T47D (cell line): ENCODE measurements at regions not wholly inside any gene's neighbourhood (a gene's known extent, or its start where the extent isn't known, plus 50 kb on each side); places are given as distances from the start of the nearest gene placed in this dataset.
A peak's percentile ranks its signal among the peaks of the same experiment; 100 is the strongest.

Experiments used
- DNase-seq, 2 experiments: peaks; one replicate each; pipeline versions ENCODE4 v3.0.0 to v3.0.0-alpha.2; 2011 to 2012; ENCODE audit warnings: low read depth in 1 of 2, low spot score in 1 of 2
- JUND ChIP-seq: IDR thresholded peaks from 2 replicates; pipeline ENCODE4 v1.6.1; 2012; ENCODE audit warnings: low read depth
- in situ Hi-C: cut with HindIII; loops from 2 replicates; pipeline ENCODE4 v1.10.0; 2016; ENCODE audit warnings: low sequenced_read_pairs, low pct_unique_long_range_greater_than_20kb

DNA sequence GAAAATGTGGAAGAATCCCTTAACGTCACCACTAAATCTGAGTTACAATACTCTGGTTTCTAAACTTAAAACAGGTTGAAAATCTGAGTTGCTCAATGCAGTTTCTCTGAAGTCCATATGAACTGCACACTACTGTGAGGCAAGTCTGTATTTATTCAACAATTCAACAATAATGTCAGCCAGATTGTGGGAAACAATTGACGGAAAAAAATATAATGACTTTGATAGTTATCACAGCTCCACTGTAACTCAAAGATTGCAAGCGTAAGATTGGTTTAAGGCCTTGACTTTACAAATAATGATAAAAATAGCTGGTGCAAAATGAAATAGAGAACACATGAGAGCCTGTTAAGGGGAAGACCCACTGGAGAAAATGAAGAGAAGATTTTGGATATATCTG is 219.4 kb upstream of the CCDC150 start:
- TF ChIP-seq JUND: no peak
- in situ Hi-C loops: no loop called here
- DNase-seq: no peak

DNA sequence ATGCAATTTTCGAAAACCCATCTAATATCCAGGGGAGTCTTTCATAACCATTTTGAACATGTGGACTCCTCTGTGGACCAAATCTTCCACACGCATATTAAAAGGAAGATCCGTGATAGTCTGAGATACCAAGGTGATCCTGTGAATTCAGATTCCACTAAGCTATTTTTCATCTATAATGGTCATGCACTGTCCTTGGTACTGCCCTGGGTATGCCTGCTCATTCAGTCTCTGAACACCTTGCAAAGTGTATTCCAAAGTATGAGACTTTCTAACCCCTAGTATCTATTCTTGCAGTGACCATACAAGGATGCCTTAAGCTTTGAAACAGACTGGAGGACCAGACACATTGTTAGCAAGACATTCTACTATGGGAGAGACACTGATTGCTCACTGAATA is 217.6 kb upstream of the CCDC150 start:
- DNase-seq: peak; percentile 9 to 14
- TF ChIP-seq JUND: no peak
- in situ Hi-C loops: no loop called here

DNA sequence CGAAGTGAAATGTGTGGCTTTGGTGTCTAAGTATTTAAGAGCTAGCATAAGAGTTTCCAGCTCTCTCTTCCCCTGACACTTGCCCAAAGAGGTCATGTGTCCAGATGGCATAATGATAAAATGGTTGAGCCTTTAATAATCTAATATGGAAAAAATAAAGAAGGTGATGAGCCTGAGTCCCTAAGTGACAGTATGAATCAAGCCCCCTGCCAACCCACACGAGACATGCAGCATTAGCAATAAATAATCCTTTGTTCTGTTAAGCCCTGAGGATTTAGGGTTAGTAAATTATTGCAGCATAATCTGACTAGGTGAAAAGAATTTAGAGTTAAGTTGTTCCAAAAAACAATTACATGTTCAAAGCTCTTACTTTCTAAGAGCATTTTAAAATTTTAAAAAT is 217.2 kb upstream of the CCDC150 start:
- DNase-seq: no peak
- in situ Hi-C loops: no loop called here
- TF ChIP-seq JUND: no peak

DNA sequence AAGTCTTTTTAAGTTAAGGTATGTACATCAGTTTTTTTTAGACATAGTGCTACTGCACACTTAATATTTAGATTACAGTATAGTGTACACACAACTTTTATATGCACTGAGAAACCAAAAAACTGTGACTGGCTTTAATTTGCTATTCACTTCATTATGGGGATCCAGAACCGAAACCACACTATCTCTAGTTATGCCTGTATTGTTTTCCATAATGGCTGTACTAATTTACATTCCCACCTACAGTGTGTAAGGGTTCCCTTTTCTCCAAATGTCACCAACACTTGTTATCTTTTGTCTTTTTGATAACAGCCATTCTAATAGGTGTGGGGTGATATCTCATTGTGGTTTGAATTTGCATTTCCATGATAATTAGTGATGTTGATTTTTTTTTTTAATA is 213.4 kb upstream of the CCDC150 start:
- no peak for DNase-seq
- in situ Hi-C loops: no loop called here
- TF ChIP-seq JUND: no peak

DNA sequence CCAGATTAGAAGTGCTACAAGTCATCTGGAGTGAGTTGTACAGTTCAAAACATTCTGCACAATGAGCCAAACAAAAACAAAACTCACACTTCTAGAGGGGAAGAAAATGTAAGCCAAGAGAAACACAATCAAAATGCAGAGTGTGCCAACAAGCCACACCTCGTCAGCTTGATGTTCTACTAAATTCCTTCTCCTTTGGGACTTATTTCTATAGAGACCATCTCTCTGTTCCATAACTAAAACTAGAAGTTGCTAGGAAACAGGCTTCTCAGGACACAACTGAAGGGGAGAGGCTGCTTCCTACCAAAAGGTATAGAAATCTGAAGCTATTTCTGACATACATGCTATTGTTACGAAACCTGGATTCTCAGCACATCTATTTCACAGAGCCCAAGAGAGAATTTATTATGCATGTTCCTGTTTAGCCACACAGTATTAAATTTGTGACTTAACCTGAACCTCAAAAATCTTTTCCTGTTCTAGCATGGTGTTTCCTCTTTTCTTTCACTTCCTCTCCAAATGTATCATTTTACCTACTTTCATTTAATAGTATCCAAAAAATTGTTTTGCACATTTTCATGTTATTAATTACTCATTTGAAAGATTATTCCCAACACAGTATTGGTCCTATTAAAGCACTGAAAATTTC is 211.4 kb upstream of the CCDC150 start:
- in situ Hi-C loops: no loop called here
- DNase-seq: no peak
- TF ChIP-seq JUND: no peak

DNA sequence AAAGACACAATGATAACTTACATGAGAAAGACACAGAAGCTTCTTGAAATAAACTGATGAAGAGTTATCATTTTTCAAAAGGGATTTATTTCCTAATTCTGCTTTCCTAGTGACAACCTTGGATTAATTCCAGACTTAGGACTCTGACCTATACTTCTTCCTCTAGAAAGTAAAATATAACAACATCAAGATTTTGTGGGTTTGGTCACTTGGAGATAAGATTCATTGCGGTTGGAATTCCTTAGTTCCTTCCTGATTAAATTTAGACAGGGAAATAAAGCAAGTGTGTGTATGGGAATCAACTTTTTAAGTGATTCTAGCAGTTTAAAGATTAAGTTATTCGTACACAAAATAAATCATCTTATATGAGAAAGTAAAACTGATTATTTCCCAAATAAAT is 208.4 kb upstream of the CCDC150 start:
- no peak for TF ChIP-seq JUND
- in situ Hi-C loops: no loop called here
- no peak for DNase-seq

DNA sequence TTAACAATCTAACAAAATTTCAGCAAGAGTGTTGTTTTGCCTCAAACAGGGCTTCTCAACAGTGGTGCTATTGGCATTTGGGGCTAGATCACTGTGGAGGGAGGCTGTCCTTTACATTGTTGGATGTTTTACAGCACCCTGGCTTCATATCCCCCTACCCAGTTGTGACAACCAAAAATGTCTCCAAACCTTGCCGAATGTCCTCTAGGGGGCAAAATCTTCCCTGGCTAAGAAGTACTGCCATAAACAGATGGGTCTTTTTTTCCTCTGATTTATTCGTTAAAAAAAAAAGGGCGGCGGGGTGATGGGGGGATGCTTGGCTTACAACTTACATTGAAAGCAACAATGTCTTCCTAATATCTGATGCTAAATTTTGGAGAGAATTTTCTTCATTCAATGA is 207.6 kb upstream of the CCDC150 start:
- peak in 1 of 2 experiments; percentile 13 for DNase-seq
- in situ Hi-C loops: no loop called here
- TF ChIP-seq JUND: no peak

DNA sequence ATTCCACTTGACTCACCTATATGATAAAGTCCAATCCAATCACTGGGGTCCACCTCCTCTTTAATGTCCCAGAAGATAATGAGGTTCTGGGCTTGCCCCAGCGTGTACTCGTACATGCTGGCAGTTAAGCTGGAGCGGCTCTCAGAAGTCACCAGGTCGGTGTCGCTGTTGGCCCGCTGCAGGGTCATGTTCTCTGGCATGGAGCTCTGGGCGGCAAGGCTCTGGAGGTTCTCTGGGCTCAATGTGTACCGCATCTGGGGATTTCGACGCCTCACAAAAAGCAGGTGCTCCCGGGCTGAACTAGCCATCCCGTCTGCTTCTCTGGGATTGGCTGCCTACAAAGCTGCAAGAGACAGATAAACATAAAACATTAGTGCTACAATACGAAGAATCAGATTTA is 206.4 kb upstream of the CCDC150 start:
- DNase-seq: no peak
- no peak for TF ChIP-seq JUND
- in situ Hi-C loops: no loop called here

DNA sequence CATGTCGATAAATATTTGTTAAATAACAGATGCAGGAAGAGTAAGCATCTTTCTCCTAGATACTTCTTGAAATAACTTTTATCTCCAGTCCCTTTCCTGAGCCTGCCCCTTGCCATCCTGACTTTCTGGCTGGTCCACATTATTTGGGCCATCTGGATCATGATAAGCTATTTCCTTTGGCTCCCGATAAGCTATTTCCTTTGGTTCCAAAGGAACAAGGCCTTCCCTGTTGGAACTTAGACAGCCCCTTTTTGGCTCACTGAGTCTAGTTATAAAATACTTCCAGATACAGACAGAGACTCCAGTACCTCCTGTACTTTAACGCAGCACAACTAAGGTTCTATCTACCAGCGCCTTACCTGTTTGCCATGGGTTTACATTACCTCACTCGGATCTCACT is 205.3 kb upstream of the CCDC150 start:
- no peak for TF ChIP-seq JUND
- in situ Hi-C loops: no loop called here
- DNase-seq: no peak

DNA sequence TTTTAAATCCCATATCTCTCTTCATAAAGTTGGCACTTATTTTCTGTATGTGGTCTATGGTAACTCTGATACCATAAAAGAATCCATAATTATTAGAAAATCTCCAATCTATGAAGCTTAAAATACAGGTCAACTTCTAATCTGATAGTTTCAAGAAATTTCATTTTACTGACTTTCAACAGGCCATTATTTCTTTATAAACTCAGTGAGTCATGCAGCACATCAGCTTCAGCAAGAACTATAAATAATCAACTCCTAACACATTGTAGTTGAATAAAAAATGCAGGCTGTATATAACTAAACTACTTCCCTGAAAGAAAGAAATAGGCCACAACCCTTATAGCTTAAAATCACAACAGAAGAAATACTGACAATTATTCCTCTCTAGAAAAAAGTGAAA is 204.3 kb upstream of the CCDC150 start:
- DNase-seq: no peak
- in situ Hi-C loops: no loop called here
- no peak for TF ChIP-seq JUND

DNA sequence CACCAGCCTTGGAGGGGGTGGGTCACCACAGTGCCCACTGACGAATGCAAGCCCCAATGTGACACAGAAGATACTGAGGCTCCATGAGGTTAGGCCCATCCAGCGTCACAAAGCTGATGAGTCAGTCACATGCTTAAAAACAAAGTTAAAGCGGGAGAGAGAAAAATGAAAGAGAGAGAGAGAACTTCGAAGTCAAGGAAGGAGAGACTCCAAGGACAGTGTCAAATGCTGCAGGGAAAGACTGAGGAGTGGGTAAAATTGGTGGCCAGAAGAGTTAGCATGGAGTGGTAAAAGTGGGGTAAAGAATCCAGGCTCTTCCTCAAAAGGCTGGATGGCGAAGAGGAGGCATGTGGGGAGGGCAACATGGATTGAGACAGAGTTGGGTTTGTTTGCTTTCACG is 201.9 kb upstream of the CCDC150 start:
- no peak for DNase-seq
- in situ Hi-C loops: no loop called here
- TF ChIP-seq JUND: no peak

DNA sequence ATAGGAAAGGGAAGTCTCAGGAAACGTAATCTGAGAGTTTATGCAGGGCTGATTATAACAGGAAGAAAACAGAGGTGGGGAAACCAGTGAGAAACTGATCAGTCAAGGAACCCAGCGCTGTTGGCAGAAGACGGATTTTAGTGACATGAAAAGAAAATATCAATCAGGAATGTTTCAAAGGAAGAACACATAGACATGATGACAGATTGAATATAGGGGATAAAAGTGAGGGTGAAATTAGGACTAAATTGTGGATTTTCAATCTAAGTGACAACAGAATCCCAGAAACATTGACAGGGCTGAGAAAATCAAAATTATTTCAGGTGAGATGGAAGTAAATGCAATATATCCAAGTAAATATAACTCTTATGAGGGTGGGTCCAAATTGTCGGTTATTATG is 199.8 kb upstream of the CCDC150 start:
- no peak for TF ChIP-seq JUND
- in situ Hi-C loops: no loop called here
- no peak for DNase-seq

DNA sequence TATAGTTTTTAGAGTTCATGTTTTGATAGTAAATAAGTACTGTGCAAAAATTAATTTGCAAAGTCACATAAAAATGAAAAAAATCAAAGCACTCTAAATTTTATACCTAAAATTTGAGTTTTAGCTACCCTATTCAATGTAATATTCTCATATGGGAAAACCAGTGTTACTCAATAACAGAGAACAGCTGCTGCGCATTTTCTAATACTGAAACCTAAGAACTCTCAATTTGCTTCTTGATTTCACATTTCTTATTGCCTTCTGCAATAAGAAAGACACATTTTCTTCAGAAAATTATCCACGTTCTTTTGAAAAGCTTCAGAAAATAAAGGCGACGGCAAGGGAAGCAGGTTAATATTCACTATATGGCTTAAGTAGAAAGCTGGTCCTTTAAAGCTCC is 199.1 kb upstream of the CCDC150 start:
- no peak for DNase-seq
- no peak for TF ChIP-seq JUND
- in situ Hi-C loops: no loop called here

DNA sequence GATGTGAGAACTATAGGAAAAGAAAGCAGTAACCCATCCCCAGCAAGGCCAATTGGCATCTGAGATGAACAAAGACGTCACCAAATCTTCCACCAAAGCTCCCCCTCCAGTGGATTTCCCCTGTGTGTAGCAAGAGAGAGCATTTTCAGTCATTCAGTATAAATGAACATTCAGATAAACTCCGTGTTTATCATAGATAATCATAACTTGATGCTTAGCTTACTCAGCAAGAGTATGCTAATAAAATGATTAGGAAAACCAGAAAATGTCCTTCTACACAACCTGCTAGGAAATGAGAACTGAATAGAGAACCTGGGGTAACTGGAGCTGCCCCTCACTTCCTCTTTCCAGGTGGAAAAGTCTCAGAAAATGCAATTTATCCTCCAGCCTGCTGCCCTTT is 198.0 kb upstream of the CCDC150 start:
- TF ChIP-seq JUND: no peak
- DNase-seq: no peak

More for the DNA sequence above, 198.0 kb upstream of the CCDC150 start:
- in situ Hi-C loops: no loop called here
